Gastrocnemius medialis (tissue), 4 donors: ENCODE measurements at regions not wholly inside any gene's neighbourhood (a gene's known extent, or its start where the extent isn't known, plus 50 kb on each side); places are given as distances from the start of the nearest gene placed in this dataset.

Experiments
- POLR2A ChIP-seq, 2 donors: fragments of 450-650 bp; IDR thresholded peaks; one replicate each; pipeline ENCODE4 v1.6.1; 2017; ENCODE audit warnings: antibody characterized with exemption in 2 of 2, mild to moderate bottlenecking in 2 of 2, moderate library complexity in 2 of 2
- TF ChIP-seq, protein P1 (sequence below), 5 experiments: fragments of 450-650 bp in 3 of 5; fragments of 200-600 bp in 2 of 5; sonication (generic) in 2 of 5; IDR thresholded peaks in 4 of 5; conservative IDR thresholded peaks in 1 of 5; 1 replicate in 4 of 5; 2 replicates in 1 of 5; pipeline ENCODE4 v1.5.1; 2016 to 2019; ENCODE audit warnings: antibody characterized with exemption in 5 of 5, mild to moderate bottlenecking in 3 of 5, moderate library complexity in 3 of 5

DNA sequence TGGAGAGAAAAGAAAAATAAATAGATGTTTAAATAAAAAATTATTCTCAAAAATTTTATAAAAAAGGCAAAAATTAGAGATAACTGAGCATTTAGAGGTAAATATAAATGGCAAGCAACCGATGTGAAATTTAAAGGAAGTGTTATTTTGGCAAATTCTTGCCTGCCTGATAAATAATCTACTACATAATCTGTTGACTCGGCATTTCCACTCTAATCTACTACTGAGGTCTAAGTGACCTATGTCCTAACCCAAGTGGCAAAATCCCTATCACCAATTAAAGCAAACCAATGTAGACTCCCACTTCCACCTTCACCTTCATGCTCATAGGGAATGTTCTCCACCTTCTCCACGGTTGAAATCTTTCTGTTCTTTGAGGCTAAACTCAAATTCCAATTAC lies 1124.1 kb upstream of the CDH2 start:
- no peak for TF ChIP-seq POLR2A (IDR thresholded peaks at IDR 0.05)
- TF ChIP-seq, protein P1, sequence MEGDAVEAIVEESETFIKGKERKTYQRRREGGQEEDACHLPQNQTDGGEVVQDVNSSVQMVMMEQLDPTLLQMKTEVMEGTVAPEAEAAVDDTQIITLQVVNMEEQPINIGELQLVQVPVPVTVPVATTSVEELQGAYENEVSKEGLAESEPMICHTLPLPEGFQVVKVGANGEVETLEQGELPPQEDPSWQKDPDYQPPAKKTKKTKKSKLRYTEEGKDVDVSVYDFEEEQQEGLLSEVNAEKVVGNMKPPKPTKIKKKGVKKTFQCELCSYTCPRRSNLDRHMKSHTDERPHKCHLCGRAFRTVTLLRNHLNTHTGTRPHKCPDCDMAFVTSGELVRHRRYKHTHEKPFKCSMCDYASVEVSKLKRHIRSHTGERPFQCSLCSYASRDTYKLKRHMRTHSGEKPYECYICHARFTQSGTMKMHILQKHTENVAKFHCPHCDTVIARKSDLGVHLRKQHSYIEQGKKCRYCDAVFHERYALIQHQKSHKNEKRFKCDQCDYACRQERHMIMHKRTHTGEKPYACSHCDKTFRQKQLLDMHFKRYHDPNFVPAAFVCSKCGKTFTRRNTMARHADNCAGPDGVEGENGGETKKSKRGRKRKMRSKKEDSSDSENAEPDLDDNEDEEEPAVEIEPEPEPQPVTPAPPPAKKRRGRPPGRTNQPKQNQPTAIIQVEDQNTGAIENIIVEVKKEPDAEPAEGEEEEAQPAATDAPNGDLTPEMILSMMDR (IDR thresholded peaks at IDR 0.05 in 4 of 5, conservative IDR thresholded peaks at IDR 0.05 in 1 of 5), result no peak
